NCI-H2171 (cell line): ENCODE measurements at regions not wholly inside any gene's neighbourhood (a gene's known extent, or its start where the extent isn't known, plus 50 kb on each side); places are given as distances from the start of the nearest gene placed in this dataset.
"Not testable (repeated sequence)": the region's sequence is repeated elsewhere in the genome, so short reads cannot be mapped to it uniquely, and the experiment has no call there.

ENCODE experiments used
- DNase-seq: peaks from one replicate; lab custom pipeline; 2025; lab: John Stamatoyannopoulos, UW

GRCh38 chrX:150212672-150213480, 150.2 kb upstream of the MAMLD1 start:
- DNase-seq: no peak

- no peak for DNase-seq
Observed at GRCh38 chrX:150213481-150214030, 149.6 kb upstream of the MAMLD1 start.

- not testable (repeated sequence) for DNase-seq
Observed at GRCh38 chrX:150216000-150216399, 147.1 kb upstream of the MAMLD1 start.

- no peak for DNase-seq
Observed at GRCh38 chrX:150216716-150217115, 146.4 kb upstream of the MAMLD1 start.

GRCh38 chrX:150217609-150218008, 145.5 kb upstream of the MAMLD1 start:
- no peak for DNase-seq

GRCh38 chrX:150219374-150220185, 143.5 kb upstream of the MAMLD1 start:
- DNase-seq: no peak

GRCh38 chrX:150223176-150224015, 139.7 kb upstream of the MAMLD1 start:
- no peak for DNase-seq

- DNase-seq: no peak
Observed at GRCh38 chrX:150224676-150225075, 138.4 kb upstream of the MAMLD1 start.

- no peak for DNase-seq
Observed at GRCh38 chrX:150225266-150225665, 137.9 kb upstream of the MAMLD1 start.

GRCh38 chrX:150225756-150226155, 137.4 kb upstream of the MAMLD1 start:
- no peak for DNase-seq

- no peak for DNase-seq
Observed at GRCh38 chrX:150226223-150226965, 136.7 kb upstream of the MAMLD1 start.

- no peak for DNase-seq
Observed at GRCh38 chrX:150227321-150227860, 135.7 kb upstream of the MAMLD1 start.

- no peak for DNase-seq
Observed at GRCh38 chrX:150227873-150228410, 135.2 kb upstream of the MAMLD1 start.

GRCh38 chrX:150228431-150228830, 134.7 kb upstream of the MAMLD1 start:
- DNase-seq: no peak

- no peak for DNase-seq
Observed at GRCh38 chrX:150229030-150229429, 134.1 kb upstream of the MAMLD1 start.

- no peak for DNase-seq
Observed at GRCh38 chrX:150229481-150229880, 133.6 kb upstream of the MAMLD1 start.

GRCh38 chrX:150230952-150231351, 132.2 kb upstream of the MAMLD1 start:
- DNase-seq: not testable (repeated sequence)

GRCh38 chrX:150231368-150231767, 131.7 kb upstream of the MAMLD1 start:
- not testable (repeated sequence) for DNase-seq

- DNase-seq: not testable (repeated sequence)
Observed at GRCh38 chrX:150232222-150232621, 130.9 kb upstream of the MAMLD1 start.

- DNase-seq: no peak
Observed at GRCh38 chrX:150234126-150234525, 129.0 kb upstream of the MAMLD1 start.

- no peak for DNase-seq
Observed at GRCh38 chrX:150236327-150236726, 126.8 kb upstream of the MAMLD1 start.
